Endodermal cell (in vitro differentiated cells): ENCODE measurements at regions not wholly inside any gene's neighbourhood (a gene's known extent, or its start where the extent isn't known, plus 50 kb on each side); places are given as distances from the start of the nearest gene placed in this dataset.

Experiments used
- DNase-seq: peaks from one replicate; pipeline ENCODE4 v3.0.0-alpha.2; 2017
- H3K27ac ChIP-seq: 2 replicates; pipeline ENCODE4 v1.5.1; 2013; ENCODE audit warnings: mild to moderate bottlenecking, low read depth, low read length, moderate library complexity
- H3K27me3 ChIP-seq: 2 replicates; pipeline ENCODE4 v1.6.1; 2013; ENCODE audit warnings: mild to moderate bottlenecking, low read length, moderate library complexity; ENCODE audit not compliant: insufficient read depth, control insufficient read depth, poor library complexity, severe bottlenecking
- H3K36me3 ChIP-seq: 2 replicates; pipeline ENCODE4 v1.7.0; 2013; ENCODE audit warnings: mild to moderate bottlenecking, low read length, moderate library complexity; ENCODE audit not compliant: control insufficient read depth, insufficient read depth
- H3K4me1 ChIP-seq: one replicate; pipeline ENCODE4 v1.7.0; 2013; ENCODE audit warnings: low read length; ENCODE audit not compliant: control insufficient read depth, insufficient read depth
- H3K4me3 ChIP-seq: 2 replicates; pipeline ENCODE4 v1.5.1; 2013; ENCODE audit warnings: mild to moderate bottlenecking, low read length, moderate library complexity
- H3K9ac ChIP-seq: 2 replicates; pipeline ENCODE4 v1.6.1; 2013; ENCODE audit warnings: mild to moderate bottlenecking, low read length, moderate library complexity; ENCODE audit not compliant: poor library complexity, severe bottlenecking; ENCODE audit errors: extremely low read depth
- H3K9me3 ChIP-seq: 2 replicates; pipeline ENCODE4 v1.6.1; 2013; ENCODE audit warnings: mild to moderate bottlenecking, low read length, moderate library complexity; ENCODE audit not compliant: control insufficient read depth
- H3K27ac Mint-ChIP-seq: 2 replicates; pipeline ENCODE4 v1.8.0; 2020; ENCODE audit warnings: mixed read lengths
- H3K27me3 Mint-ChIP-seq: 2 replicates; pipeline ENCODE4 v1.8.0; 2021; ENCODE audit warnings: mild to moderate bottlenecking, mixed read lengths; ENCODE audit not compliant: insufficient read depth
- H3K36me3 Mint-ChIP-seq: 2 replicates; pipeline ENCODE4 v1.8.0; 2020; ENCODE audit warnings: low read depth, mixed read lengths
- H3K4me1 Mint-ChIP-seq: 2 replicates; pipeline ENCODE4 v1.8.0; 2020; ENCODE audit warnings: mixed read lengths
- H3K4me3 Mint-ChIP-seq: 2 replicates; pipeline ENCODE4 v1.8.0; 2020; ENCODE audit warnings: mild to moderate bottlenecking, moderate library complexity, mixed read lengths
- H3K9me3 Mint-ChIP-seq: 2 replicates; pipeline ENCODE4 v1.8.0; 2020; ENCODE audit warnings: mild to moderate bottlenecking, mixed read lengths
- WGBS, 2 experiments: methylation state at CpG; one replicate each; pipeline versions ENCODE4 v1.1.5 to v1.1.7; 2013; ENCODE audit warnings: missing lambda C conversion rate in 2 of 2, mixed read lengths in 1 of 2; ENCODE audit not compliant: insufficient coverage in 1 of 2, insufficient read length in 1 of 2; 5-methylcytosine and 5-hydroxymethylcytosine counted together
- TF ChIP-seq, protein P1 (sequence below): fragments of 200-600 bp; sonication (generic); conservative IDR thresholded peaks from 2 replicates; pipeline ENCODE4 v1.5.0; 2021; ENCODE audit warnings: antibody characterized with exemption, mild to moderate bottlenecking

DNA sequence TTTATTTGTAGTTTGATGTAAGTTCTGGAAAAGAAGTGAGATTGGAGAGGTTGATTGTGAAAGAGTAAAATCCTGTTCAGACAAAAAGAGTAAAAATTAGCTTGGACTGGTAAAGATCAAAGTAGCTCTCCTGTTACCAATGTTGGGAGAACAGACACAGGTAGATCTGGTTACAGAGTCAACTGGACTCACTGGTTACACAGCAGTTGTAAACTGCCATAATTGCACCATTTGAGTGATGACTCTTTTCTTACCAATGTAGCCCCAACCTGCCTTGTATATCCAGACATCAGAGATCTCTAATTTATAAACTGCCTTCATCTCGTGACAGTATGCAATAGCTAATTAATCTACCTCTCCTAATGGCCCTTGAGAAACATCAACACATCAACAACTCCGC, 165.6 kb upstream of the PRSS16 start:
- H3K4me1 ChIP-seq: no peaks in the 10 kb centered on the region
- H3K4me3 ChIP-seq: no peak overlapping the region
- Mint-ChIP-seq H3K27ac (no peak overlapping the region), H3K9me3 (peaks cover under 1% of the 10 kb centered on the region), H3K36me3 (no peaks in the 10 kb centered on the region), H3K4me3 (no peak overlapping the region), H3K4me1 (peaks cover 5% of the 10 kb centered on the region), H3K27me3 (peaks cover 22% of the 10 kb centered on the region)
- H3K27ac ChIP-seq: no peak overlapping the region
- no peaks in the 10 kb centered on the region for H3K36me3 ChIP-seq
- no peak for DNase-seq
- TF ChIP-seq, protein P1, sequence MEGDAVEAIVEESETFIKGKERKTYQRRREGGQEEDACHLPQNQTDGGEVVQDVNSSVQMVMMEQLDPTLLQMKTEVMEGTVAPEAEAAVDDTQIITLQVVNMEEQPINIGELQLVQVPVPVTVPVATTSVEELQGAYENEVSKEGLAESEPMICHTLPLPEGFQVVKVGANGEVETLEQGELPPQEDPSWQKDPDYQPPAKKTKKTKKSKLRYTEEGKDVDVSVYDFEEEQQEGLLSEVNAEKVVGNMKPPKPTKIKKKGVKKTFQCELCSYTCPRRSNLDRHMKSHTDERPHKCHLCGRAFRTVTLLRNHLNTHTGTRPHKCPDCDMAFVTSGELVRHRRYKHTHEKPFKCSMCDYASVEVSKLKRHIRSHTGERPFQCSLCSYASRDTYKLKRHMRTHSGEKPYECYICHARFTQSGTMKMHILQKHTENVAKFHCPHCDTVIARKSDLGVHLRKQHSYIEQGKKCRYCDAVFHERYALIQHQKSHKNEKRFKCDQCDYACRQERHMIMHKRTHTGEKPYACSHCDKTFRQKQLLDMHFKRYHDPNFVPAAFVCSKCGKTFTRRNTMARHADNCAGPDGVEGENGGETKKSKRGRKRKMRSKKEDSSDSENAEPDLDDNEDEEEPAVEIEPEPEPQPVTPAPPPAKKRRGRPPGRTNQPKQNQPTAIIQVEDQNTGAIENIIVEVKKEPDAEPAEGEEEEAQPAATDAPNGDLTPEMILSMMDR: no peak
- 72 to 83% methylated on average over 2 of the region's 2 CpGs for WGBS, 2 experiments
- peaks cover 25% of the 10 kb centered on the region for H3K27me3 ChIP-seq
- no peak overlapping the region for H3K9ac ChIP-seq
- peaks cover 4% of the 10 kb centered on the region for H3K9me3 ChIP-seq

DNA sequence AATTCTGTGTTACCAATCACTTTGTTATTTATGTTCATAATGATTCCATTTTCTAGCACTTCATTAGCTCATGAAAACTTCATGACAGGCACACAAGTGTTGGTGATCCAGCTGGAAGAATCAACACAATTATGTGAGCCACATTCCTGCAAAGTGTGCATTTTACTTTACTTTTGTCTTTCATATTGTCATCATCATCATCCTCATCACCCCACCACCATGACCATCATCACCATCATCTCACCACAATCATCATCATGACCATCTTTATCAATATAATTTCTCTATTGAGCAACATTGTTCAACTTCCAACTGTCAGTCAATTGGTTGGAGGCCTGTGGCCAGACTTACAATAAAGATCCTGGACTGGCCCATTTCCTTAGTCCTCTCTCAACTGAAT, 159.4 kb upstream of the PRSS16 start:
- Histone ChIP-seq H3K27me3 (peaks cover 23% of the 10 kb centered on the region), H3K27ac (no peak overlapping the region), H3K4me3 (no peak overlapping the region), H3K4me1 (no peaks in the 10 kb centered on the region), H3K9ac (no peak overlapping the region), H3K9me3 (no peaks in the 10 kb centered on the region), H3K36me3 (no peaks in the 10 kb centered on the region)
- H3K4me3 Mint-ChIP-seq: no peak overlapping the region
- H3K36me3 Mint-ChIP-seq: no peaks in the 10 kb centered on the region
- H3K4me1 Mint-ChIP-seq: peaks cover 2% of the 10 kb centered on the region
- no peak overlapping the region for H3K27ac Mint-ChIP-seq
- TF ChIP-seq, protein P1: no peak
- H3K9me3 Mint-ChIP-seq: no peaks in the 10 kb centered on the region
- DNase-seq: no peak
- peaks cover 28% of the 10 kb centered on the region for H3K27me3 Mint-ChIP-seq

DNA sequence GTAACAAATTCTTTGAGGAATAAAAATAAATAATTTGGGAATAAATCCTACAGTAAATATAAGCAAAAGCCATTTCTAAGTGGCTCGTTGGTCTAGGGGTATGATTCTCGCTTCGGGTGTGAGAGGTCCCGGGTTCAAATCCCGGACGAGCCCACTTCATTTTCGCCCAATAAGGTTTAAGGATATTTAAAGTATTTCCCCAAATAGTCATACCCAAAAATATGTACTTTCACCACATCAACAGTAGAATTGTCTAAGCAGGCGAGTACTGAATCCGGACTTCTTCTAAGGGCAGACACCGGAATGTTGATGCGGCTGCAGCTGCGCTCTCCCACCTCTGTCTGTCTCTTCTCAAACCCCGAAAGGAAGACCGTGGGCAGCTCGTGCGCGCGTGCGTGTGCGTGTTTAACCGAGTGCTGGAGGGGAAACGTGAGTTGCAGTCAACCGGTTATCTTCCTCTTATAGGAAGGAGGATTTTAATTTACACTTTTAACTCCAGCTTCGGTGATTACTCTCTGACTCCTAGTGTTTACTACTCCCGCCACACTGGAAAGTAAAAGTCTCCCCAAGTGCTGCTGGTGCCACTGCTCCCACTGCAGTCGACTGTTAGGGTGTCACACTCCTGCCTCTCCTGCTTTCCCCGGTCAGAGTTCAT, 155.7 kb upstream of the PRSS16 start:
- peak overlapping the region; percentile 28 for H3K9ac ChIP-seq
- H3K27ac ChIP-seq: no peak overlapping the region
- H3K4me3 ChIP-seq: peak overlapping the region; percentile 85
- WGBS, 2 experiments: 6 to 11% methylated on average over 6 to 27 of the region's 27 CpGs
- no peaks in the 10 kb centered on the region for H3K36me3 Mint-ChIP-seq
- peaks cover 23% of the 10 kb centered on the region for H3K27me3 ChIP-seq
- H3K36me3 ChIP-seq: no peaks in the 10 kb centered on the region
- H3K4me3 Mint-ChIP-seq: peak overlapping the region; percentile 83
- TF ChIP-seq, protein P1: no peak
- peaks cover 28% of the 10 kb centered on the region for H3K27me3 Mint-ChIP-seq
- H3K9me3 ChIP-seq: no peaks in the 10 kb centered on the region
- H3K9me3 Mint-ChIP-seq: no peaks in the 10 kb centered on the region
- no peak overlapping the region for H3K27ac Mint-ChIP-seq
- DNase-seq: peak; percentile 78
- no peaks in the 10 kb centered on the region for H3K4me1 ChIP-seq
- peaks cover 4% of the 10 kb centered on the region for H3K4me1 Mint-ChIP-seq
